ENCODE measurements at regions not wholly inside any gene's neighbourhood (a gene's known extent, or its start where the extent isn't known, plus 50 kb on each side); places are given as distances from the start of the nearest gene placed in this dataset.

GRCh38 chr10:35876248-35876647, 234.2 kb upstream of the FZD8 start:
- in situ Hi-C loops (cut with MboI): no loop called here
- RAD21 ChIA-PET (ENCODE audit: unreplicated experiment): interaction anchor here (1.1 kb wide), 1 partner anchor 48 kb away, joined by 4 read pairs; no protein-coding TSS in a partner anchor
- H3K36me3 ChIP-seq (ENCODE audit: control insufficient read depth in 2 of 2, insufficient read depth in 2 of 2, low read length in 1 of 2): no peaks in the 10 kb centered on the region
- WGBS (ENCODE audit: insufficient coverage, insufficient replicate concordance, low lambda C conversion rate, missing lambda C conversion rate): 27% methylated on average over 4 of the region's 4 CpGs
- no peaks in the 10 kb centered on the region for H3K79me2 ChIP-seq (ENCODE audit: control insufficient read depth, insufficient read depth, low read length)
- CTCF ChIA-PET: no interaction called here
- no peak overlapping the region for H3K27ac ChIP-seq (ENCODE audit: control insufficient read depth, insufficient read depth)
- SMC1A ChIA-PET (ENCODE audit: uncharacterized antibody, unreplicated experiment): interaction anchor here (0.9 to 1.2 kb wide), 2 partner anchors 20 to 98 kb away, joined by 3 read pairs; no protein-coding TSS in a partner anchor
- no peaks in the 10 kb centered on the region for H4K20me1 ChIP-seq (ENCODE audit: control insufficient read depth, insufficient read depth)
- intact Hi-C loops (cut with micrococcal nuclease; ENCODE audit: unreplicated experiment): no loop called here
- H3K9me3 ChIP-seq (replicated peaks; ENCODE audit: control insufficient read depth, insufficient read depth, low read length): no peaks in the 10 kb centered on the region; the same call in 2 of the 3 replicates
- H3K9ac ChIP-seq (ENCODE audit: control insufficient read depth, insufficient read depth, low read length): no peak overlapping the region
- no peak overlapping the region for H3K4me3 ChIP-seq
- FAIRE-seq (no peak), ATAC-seq (no peak), DNase-seq (ENCODE audit: low read depth, low spot score) (no peak)
- no TSS peak for BruUV-seq (replicated peaks)
- no peaks in the 10 kb centered on the region for H3K4me1 ChIP-seq (ENCODE audit: control insufficient read depth, insufficient read depth, low read length)
- POLR2A ChIA-PET: no interaction called here
- no peak overlapping the region for H3K4me2 ChIP-seq (ENCODE audit: control insufficient read depth, insufficient read depth)
- H2AFZ ChIP-seq (ENCODE audit: control insufficient read depth, low read depth, low read length): no peak overlapping the region
- TF ChIP-seq EGR1 (IDR thresholded peaks at IDR 0.05; ENCODE audit: borderline replicate concordance in 1 of 2, low read depth in 2 of 2, low read length in 2 of 2) (no peak), SPI1 (IDR thresholded peaks at IDR 0.05; ENCODE audit: borderline replicate concordance, insufficient read depth, low read depth, low read length) (peak; percentile 41; the same call in 1 of the 2 replicates)
- H3K27me3 ChIP-seq (replicated peaks in 1 of 2; ENCODE audit: control insufficient read depth in 2 of 2, insufficient read depth in 2 of 2, low read length in 1 of 2): no peaks in the 10 kb centered on the region

- ChIA-PET SMC1A (ENCODE audit: uncharacterized antibody, unreplicated experiment) (interaction anchor here (1.2 to 1.9 kb wide), 2 partner anchors 97 to 98 kb away, joined by 3 to 6 read pairs; no protein-coding TSS in a partner anchor), POLR2A (no interaction called here), CTCF (no interaction called here), RAD21 (ENCODE audit: unreplicated experiment) (interaction anchor here (1.1 kb wide), 1 partner anchor 47 kb away, joined by 4 read pairs; no protein-coding TSS in a partner anchor)
- DNase-seq (ENCODE audit: low read depth, low spot score) (no peak), FAIRE-seq (no peak), ATAC-seq (no peak)
- no peaks in the 10 kb centered on the region for H3K36me3 ChIP-seq (ENCODE audit: control insufficient read depth in 2 of 2, insufficient read depth in 2 of 2, low read length in 1 of 2)
- H4K20me1 ChIP-seq (ENCODE audit: control insufficient read depth, insufficient read depth): no peaks in the 10 kb centered on the region
- WGBS (ENCODE audit: insufficient coverage, insufficient replicate concordance, low lambda C conversion rate, missing lambda C conversion rate): 5% methylated on average over 10 of the region's 10 CpGs
- H3K4me3 ChIP-seq: no peak overlapping the region
- H3K9ac ChIP-seq (ENCODE audit: control insufficient read depth, insufficient read depth, low read length): no peak overlapping the region
- no peaks in the 10 kb centered on the region for H3K79me2 ChIP-seq (ENCODE audit: control insufficient read depth, insufficient read depth, low read length)
- in situ Hi-C loops (cut with MboI) (no loop called here), intact Hi-C loops (cut with micrococcal nuclease; ENCODE audit: unreplicated experiment) (no loop called here)
- no peaks in the 10 kb centered on the region for H3K4me1 ChIP-seq (ENCODE audit: control insufficient read depth, insufficient read depth, low read length)
- BruUV-seq (replicated peaks): no TSS peak
- H3K27me3 ChIP-seq (replicated peaks in 1 of 2; ENCODE audit: control insufficient read depth in 2 of 2, insufficient read depth in 2 of 2, low read length in 1 of 2): no peaks in the 10 kb centered on the region
- no peak overlapping the region for H3K4me2 ChIP-seq (ENCODE audit: control insufficient read depth, insufficient read depth)
- no peak overlapping the region for H3K27ac ChIP-seq (ENCODE audit: control insufficient read depth, insufficient read depth)
- H3K9me3 ChIP-seq (replicated peaks; ENCODE audit: control insufficient read depth, insufficient read depth, low read length): no peaks in the 10 kb centered on the region; the same call in 2 of the 3 replicates
- no peak overlapping the region for H2AFZ ChIP-seq (ENCODE audit: control insufficient read depth, low read depth, low read length)
- TF ChIP-seq ZBTB4 (CRISPR knock-in tag; IDR thresholded peaks at IDR 0.05) (no peak), HCFC1 (IDR thresholded peaks at IDR 0.05; ENCODE audit: low read length) (no peak), SPI1 (IDR thresholded peaks at IDR 0.05; ENCODE audit: borderline replicate concordance, insufficient read depth, low read depth, low read length) (no peak), E2F4 (IDR thresholded peaks at IDR 0.05; ENCODE audit: low read depth, low read length) (no peak), CHD2 (IDR thresholded peaks at IDR 0.05; ENCODE audit: borderline replicate concordance, low read depth, low read length) (no peak), SP1 (IDR thresholded peaks at IDR 0.05; ENCODE audit: low read depth, low read length) (no peak), TCF12 (IDR thresholded peaks at IDR 0.05; ENCODE audit: low read depth, low read length) (no peak), POLR2AphosphoS2 (IDR thresholded peaks at IDR 0.05; ENCODE audit: low read depth, low read length) (no peak), RB1 (IDR thresholded peaks at IDR 0.05; ENCODE audit: borderline replicate concordance) (no peak), YBX1 (IDR thresholded peaks at IDR 0.05) (no peak), NFYB (IDR thresholded peaks at IDR 0.05; ENCODE audit: insufficient read depth, low read depth, low read length) (no peak), SMC3 (IDR thresholded peaks at IDR 0.05; ENCODE audit: borderline replicate concordance, low read length) (no peak)
These were observed 233.1 kb upstream of the FZD8 start for GRCh38 chr10:35875016-35875676.
